ENCODE measurements at regions not wholly inside any gene's neighbourhood (a gene's known extent, or its start where the extent isn't known, plus 50 kb on each side); places are given as distances from the start of the nearest gene placed in this dataset.

DNA sequence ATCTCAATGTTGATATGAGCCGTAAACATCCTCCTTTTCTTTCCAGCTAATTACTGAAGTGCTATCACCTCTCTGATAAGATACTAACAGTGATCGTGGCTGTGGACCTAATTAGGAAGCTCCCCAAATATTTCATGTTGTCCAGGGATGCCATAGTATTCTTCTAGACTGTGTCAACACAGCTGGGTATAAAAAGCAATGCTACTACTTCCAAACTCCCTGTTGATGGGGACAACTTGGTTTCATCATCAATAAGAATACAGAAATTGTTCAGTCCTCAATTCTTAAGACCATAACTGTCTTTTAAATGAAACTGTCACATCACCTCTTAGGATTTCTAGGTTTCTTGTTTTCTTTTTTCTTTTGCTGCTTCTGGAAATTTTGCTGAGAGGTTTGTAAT is 530.6 kb downstream of the TOX3 start:
- TF ChIP-seq, protein P1, sequence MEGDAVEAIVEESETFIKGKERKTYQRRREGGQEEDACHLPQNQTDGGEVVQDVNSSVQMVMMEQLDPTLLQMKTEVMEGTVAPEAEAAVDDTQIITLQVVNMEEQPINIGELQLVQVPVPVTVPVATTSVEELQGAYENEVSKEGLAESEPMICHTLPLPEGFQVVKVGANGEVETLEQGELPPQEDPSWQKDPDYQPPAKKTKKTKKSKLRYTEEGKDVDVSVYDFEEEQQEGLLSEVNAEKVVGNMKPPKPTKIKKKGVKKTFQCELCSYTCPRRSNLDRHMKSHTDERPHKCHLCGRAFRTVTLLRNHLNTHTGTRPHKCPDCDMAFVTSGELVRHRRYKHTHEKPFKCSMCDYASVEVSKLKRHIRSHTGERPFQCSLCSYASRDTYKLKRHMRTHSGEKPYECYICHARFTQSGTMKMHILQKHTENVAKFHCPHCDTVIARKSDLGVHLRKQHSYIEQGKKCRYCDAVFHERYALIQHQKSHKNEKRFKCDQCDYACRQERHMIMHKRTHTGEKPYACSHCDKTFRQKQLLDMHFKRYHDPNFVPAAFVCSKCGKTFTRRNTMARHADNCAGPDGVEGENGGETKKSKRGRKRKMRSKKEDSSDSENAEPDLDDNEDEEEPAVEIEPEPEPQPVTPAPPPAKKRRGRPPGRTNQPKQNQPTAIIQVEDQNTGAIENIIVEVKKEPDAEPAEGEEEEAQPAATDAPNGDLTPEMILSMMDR (IDR thresholded peaks at IDR 0.05) = no peak
- TF ChIP-seq POLR2A (IDR thresholded peaks at IDR 0.05) = no peak
